ENCODE measurements at regions not wholly inside any gene's neighbourhood (a gene's known extent, or its start where the extent isn't known, plus 50 kb on each side); places are given as distances from the start of the nearest gene placed in this dataset.
"Not testable (repeated sequence)": the region's sequence is repeated elsewhere in the genome, so short reads cannot be mapped to it uniquely, and the experiment has no call there.

- DNase-seq (ENCODE audit: low read depth in 2 of 2): no peak
Measured at GRCh38 chrX:47302396-47302795, 68.0 kb upstream of the ZNF157 start.

- not testable (repeated sequence) for DNase-seq (ENCODE audit: low read depth in 2 of 2)
Measured at GRCh38 chrX:47306471-47307023, 63.8 kb upstream of the ZNF157 start.

GRCh38 chrX:47311932-47312774 lies 58.2 kb upstream of the ZNF157 start:
- peak in 1 of 2 donors; percentile 1 for DNase-seq (ENCODE audit: low read depth in 2 of 2)

- no peak for DNase-seq (ENCODE audit: low read depth in 2 of 2)
Measured at GRCh38 chrX:47313056-47313455, 57.3 kb upstream of the ZNF157 start.

- no peak for DNase-seq (ENCODE audit: low read depth in 2 of 2)
Measured at GRCh38 chrX:47316276-47317025, 53.9 kb upstream of the ZNF157 start.
